ENCODE measurements at regions not wholly inside any gene's neighbourhood (a gene's known extent, or its start where the extent isn't known, plus 50 kb on each side); places are given as distances from the start of the nearest gene placed in this dataset.

GRCh38 chr18:60980422-60981005 lies 352.7 kb upstream of the CDH20 start:
- DNase-seq (ENCODE audit: low spot score) = no peak

- no peak for DNase-seq (ENCODE audit: low spot score)
These were observed 351.4 kb upstream of the CDH20 start for GRCh38 chr18:60981682-60982328.

DNA sequence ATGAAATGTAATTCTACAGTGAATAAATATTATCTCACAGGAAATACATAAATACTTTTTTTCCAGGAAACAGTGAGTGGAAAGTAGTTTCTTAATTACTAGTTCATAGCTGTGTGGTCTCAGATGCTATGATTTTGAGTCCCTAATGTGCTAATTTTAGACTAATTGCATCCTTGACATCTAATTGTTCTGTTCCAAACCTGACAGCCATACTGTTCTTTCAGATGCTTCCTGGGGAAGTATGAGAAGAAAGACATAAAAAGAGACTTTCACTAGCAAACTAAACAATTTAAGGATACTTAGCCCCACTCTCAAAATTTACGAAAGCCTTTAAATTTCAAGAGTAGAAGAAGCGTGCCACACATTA lies 350.9 kb upstream of the CDH20 start:
- no peak for DNase-seq (ENCODE audit: low spot score)

GRCh38 chr18:60982928-60983327 lies 350.3 kb upstream of the CDH20 start:
- no peak for DNase-seq (ENCODE audit: low spot score)

GRCh38 chr18:60984510-60984909 lies 348.7 kb upstream of the CDH20 start:
- DNase-seq (ENCODE audit: low spot score) = no peak

DNA sequence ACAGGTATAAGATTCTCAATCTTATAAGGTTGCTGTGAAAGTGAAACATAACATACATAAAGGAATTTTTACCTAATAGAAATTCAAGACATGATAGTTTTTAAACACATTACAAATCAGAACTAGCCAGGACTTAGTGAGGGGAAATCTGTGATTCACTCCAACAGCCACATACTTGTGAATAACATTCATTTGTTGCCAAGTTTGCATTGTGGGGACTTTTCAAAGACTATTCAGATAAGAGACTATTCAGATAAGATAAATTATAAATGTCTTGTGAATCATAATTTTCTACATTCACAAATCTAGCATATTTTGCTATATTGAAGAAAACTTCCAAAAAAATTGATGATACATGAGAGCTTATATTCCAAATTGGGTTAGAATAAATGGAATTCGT lies 345.3 kb upstream of the CDH20 start:
- DNase-seq (ENCODE audit: low spot score) = no peak

- no peak for DNase-seq (ENCODE audit: low spot score)
These were observed 336.9 kb upstream of the CDH20 start for GRCh38 chr18:60996326-60996725.

- DNase-seq (ENCODE audit: low spot score) = no peak
These were observed 336.4 kb upstream of the CDH20 start for GRCh38 chr18:60996822-60997221.

DNA sequence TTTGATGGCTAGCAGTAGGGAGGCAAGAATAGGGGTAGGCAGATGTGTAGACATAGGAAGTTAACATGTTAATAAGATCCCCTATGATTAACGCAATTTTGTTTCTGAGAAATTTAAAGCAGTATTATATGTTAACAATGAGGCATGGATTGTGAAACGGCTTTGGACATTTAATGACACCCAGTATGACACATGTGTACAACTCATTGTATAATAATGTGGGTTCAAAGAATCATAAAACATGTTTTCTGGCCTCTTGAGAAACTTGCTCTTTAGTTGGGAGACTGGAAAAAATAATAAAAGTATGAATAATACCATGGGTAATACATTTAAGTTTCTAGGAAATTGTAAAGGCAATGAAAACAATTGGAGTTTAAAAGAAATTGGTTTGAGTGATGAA lies 332.1 kb upstream of the CDH20 start:
- DNase-seq (ENCODE audit: low spot score) = no peak

- DNase-seq (ENCODE audit: low spot score) = no peak
These were observed 326.5 kb upstream of the CDH20 start for GRCh38 chr18:61006687-61007224.

GRCh38 chr18:61019338-61020301 lies 313.6 kb upstream of the CDH20 start:
- no peak for DNase-seq (ENCODE audit: low spot score)

DNA sequence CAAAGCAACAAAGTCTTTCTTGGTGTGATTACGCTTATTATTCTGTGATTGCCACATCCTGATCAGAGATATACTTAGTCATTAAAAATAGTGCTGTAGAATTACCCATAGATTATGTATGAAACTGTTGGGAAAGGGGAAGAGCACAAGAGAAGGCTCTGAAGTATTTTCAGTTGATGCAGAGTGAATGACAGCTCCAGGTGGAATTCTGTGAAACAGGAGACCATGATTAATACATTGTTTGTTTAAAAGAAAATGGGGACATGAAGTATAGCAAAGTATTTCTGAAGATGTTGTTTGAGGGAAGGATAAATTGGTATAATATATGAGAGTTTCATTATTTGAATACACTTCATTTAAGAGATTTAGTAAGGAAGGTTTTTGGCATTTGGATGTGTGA lies 307.6 kb upstream of the CDH20 start:
- no peak for DNase-seq (ENCODE audit: low spot score)

- DNase-seq (ENCODE audit: low spot score) = peak; percentile 91
These were observed 301.6 kb upstream of the CDH20 start for GRCh38 chr18:61031626-61032025.

DNA sequence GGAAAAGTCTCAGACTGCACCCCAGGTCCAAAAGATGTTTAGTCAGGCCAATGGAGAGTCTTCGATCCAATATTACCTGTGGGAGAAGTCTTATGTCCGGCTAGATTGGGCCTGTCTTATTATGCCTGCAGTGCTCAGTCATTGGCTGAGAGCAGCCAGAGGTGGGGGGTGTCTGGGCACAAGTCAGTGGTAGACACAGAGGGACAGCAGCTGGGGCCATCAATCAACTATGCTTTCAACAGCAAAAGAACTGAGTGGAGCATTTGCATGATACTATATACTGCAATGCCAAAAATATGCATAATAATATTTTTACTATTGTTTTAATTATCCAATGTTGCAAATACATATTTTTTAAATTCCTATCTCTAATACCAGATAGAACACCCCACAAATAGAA lies 298.6 kb upstream of the CDH20 start:
- DNase-seq (ENCODE audit: low spot score) = no peak

GRCh38 chr18:61039251-61039650 lies 294.0 kb upstream of the CDH20 start:
- DNase-seq (ENCODE audit: low spot score) = no peak

DNA sequence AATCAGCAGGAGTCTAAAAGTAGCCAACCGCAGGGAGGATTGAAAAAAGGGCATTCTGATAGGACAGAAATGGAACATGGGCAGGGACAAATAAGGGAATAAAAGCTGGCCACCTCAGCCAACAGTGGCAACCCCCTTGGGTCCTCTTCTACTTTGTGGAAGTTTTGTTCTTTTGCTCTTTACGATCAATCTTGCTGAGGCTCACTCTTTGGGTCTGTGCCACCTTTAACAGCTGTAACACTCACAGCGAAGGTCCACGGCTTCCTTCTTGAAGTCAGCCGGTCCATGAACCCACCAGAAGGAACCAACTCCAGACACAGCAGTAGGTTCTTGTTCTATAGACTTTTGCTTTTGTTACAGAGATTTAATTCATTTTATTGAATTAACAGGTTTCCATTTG lies 285.4 kb upstream of the CDH20 start:
- DNase-seq (ENCODE audit: low spot score) = no peak

GRCh38 chr18:61057443-61057842 lies 275.8 kb upstream of the CDH20 start:
- no peak for DNase-seq (ENCODE audit: low spot score)

DNA sequence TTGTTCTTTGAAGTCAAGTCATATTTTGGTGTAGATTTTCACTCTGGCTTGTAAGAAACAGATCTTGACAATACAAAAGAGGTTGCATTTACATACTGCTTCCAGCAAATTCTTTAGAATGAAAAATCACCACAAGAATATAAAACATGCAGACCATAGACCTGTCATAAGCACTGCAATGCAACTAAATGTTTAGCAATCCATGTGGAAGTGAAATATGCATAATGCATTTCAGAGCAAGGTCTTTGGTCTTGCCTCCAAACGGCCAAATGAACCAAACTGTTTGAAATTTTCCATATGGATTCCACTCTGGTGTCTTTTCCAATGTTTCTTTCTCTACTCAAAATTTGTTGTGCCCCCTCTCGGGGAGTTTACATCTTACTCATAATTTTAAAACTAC lies 271.0 kb upstream of the CDH20 start:
- DNase-seq (ENCODE audit: low spot score) = no peak

- DNase-seq (ENCODE audit: low spot score) = no peak
These were observed 268.3 kb upstream of the CDH20 start for GRCh38 chr18:61064911-61065310.

GRCh38 chr18:61076986-61077385 lies 256.2 kb upstream of the CDH20 start:
- DNase-seq (ENCODE audit: low spot score) = no peak

GRCh38 chr18:61079714-61080113 lies 253.5 kb upstream of the CDH20 start:
- no peak for DNase-seq (ENCODE audit: low spot score)

- no peak for DNase-seq (ENCODE audit: low spot score)
These were observed 252.2 kb upstream of the CDH20 start for GRCh38 chr18:61080954-61081528.

All from pons (tissue), 1 donor.